NCI-H460 (cell line): ENCODE measurements at regions not wholly inside any gene's neighbourhood (a gene's known extent, or its start where the extent isn't known, plus 50 kb on each side); places are given as distances from the start of the nearest gene placed in this dataset.
"Not testable (repeated sequence)": the region's sequence is repeated elsewhere in the genome, so short reads cannot be mapped to it uniquely, and the experiment has no call there.

Source experiments
- DNase-seq: peaks from one replicate; pipeline ENCODE4 v3.0.0-alpha.2; 2016; ENCODE audit warnings: low read depth; ENCODE audit errors: extremely low read depth

DNA sequence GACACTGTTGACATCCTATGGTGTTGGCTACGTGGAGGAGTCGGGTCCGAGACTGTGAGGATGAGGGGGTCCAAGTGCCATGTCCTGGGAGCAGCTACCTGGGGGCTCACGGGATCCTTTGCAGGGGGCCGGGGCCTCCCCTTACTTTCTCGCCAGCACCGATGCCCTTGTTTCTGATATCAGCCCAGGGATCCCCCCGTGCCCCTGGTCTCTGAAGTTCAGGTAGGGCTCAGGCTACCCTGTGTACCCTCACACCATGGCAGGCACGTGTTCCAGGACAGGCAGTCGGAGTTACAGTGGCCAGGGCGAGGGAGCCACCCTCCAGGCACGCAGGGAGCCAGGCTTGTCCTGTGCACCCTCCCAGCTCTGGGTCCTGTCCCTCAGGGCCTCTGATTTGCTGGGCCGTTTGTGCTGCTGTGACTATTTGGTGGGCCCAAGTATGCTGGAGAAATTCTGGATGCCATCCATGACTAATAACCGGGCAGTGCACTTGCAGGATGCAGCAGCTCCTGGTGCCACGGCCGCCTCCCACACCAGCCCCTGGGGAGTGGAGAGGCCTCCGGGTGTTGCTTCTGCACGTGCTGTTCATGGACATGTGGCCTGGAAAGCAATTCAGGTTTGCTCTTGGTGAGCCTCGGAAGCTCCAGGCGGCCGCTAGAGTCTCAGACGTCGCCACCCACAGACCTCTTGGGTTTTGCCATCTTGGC lies 93.1 kb upstream of the SFSWAP start:
- no peak for DNase-seq

DNA sequence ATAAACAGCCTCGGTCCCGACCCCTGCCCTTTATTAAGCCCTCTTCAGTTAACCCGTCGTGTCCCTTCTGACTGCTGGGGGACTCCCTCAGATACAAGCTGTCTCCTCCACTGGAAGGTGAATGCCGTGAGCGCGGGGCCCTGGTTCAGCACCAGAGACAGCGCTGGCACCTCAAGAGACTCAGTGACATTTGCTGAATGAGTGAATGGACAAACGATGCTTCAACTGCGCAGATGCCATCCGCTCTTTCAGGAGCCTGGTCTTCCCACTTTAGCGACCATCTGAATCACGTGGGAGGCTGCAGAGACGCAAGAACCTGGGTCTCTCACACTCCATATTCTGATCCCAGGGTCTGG lies 92.6 kb upstream of the SFSWAP start:
- DNase-seq = peak; percentile 40

DNA sequence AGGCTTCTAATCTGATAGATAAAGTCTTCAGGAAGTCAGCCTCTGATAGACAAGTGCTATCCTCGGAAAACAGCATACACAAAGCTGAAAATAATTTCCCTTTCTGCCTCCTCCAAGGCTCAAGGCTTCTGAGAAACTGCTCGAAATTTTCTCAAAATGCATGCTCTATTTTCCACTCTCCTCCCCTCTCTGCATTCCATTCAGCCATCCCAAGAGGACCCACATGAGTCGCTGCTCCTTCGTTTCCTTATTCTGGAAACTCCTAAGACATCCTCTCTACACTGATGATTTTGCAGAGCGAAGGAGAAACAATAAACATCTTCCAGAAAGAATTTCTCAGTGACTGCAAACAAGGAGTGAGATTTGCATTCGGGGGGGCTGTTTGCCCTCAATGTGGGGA lies 92.2 kb upstream of the SFSWAP start:
- DNase-seq = no peak

DNA sequence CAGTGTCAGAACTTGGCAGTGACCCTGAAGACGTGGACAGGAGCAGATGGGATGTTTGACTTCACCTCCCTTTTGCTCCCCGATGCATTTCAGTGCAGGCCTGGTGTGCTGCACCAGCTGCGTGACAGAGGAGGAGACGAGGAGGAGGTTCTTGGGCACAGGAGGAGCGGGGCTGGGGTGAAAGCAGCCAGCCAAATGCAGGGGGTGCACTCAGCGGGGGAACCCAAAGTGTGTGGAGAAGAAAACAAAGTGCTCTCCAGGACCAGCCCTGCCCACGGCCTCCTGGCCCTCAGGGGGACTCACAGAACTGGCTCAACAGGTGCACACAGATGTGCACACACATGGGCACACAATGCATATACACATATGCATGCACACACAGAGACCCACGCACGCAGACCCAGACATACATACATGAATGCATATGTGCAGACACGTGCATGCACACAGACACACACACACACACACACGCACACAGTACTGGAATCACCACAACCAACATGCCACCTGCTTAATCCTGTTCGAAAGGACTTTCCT lies 91.7 kb upstream of the SFSWAP start:
- no peak for DNase-seq

DNA sequence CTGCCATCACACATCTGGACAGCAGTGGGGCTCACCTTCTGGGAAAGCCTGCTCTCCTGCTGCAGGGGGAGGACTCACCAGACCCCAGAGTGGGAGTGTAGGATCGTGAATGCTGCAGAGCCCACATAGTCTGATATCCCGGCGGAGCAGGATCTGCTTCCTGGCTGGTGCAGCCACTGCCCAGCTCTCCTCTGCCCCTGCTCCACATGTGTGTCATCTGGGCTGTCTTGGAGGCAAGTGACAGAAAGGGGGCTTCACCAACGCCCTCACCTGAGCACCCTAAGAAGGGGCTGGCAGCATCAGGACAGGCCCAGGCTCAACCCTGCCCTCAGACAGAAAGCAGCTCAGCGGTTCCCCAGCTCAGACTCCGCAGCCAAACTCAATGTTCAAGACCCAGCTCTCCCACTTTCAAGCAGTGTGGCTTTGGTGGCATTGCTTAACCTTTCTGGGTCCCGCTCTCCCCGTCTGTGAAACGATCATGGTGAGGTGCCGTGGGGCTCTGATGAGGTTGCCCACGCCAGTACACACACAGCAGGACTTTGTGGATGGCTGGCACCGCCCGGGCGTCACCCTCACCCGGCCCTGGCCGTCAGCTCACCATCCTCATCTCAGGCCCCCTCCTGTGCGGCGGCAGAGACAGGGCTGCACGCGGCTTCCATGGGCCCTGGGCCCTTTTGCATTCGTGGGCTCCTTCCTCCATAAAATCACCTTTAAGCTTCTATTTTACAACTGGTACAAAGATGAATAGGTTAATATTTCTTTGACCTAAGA lies 91.0 kb upstream of the SFSWAP start:
- DNase-seq = no peak

DNA sequence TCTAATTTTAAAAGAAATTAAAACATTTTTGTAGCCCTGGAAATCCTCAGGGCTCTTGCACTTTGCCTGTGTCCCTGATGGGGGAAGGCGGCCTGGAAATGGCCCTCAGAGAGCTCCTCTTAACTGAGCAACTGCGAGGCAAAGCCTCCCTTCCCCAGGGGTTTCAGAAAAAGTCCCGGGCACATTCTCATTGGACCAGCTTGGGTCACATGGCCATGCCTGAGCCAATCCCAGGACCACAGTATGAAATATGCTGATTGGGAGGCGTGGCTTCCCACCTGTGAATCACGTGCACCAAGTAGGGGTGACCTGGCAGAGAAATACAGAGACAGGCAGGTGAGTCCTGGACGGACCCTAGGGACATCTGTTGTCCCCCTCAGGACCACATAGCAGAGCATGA lies 90.4 kb upstream of the SFSWAP start:
- DNase-seq = no peak

DNA sequence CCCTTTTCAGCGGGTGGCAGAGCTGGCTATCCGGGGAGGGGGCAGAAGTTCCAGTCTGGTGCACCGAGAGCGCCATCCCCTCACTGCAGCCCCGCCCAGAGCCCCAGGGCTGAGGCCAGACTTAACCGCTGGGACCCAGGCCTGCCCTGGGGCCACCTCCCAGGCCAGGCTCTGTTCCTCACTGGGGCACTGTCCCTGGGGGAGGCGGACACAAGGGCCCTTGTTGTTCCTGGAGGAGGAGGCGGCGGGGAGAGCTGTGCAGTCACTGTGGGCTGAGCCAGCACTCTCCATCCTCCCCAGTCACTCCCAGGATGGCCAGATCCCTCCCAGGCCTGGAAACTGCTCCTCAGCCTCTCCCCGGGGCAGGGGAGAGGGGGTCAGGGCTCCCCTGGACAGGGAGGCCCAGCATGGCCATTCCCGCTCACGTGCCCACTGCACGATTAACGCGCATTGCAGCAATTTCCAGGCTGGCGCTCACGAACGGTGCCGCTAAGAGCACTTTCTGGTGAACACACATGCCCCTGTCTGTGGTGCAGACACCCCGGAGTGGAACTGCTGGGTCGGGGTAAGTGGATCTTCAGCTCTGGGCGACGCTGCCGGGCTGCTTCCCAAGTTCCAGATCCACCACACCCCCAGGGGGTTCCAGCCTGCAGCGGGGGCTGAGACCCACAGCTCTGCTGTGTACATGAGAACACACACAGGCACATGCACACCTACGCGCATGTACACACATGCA lies 89.8 kb upstream of the SFSWAP start:
- no peak for DNase-seq

DNA sequence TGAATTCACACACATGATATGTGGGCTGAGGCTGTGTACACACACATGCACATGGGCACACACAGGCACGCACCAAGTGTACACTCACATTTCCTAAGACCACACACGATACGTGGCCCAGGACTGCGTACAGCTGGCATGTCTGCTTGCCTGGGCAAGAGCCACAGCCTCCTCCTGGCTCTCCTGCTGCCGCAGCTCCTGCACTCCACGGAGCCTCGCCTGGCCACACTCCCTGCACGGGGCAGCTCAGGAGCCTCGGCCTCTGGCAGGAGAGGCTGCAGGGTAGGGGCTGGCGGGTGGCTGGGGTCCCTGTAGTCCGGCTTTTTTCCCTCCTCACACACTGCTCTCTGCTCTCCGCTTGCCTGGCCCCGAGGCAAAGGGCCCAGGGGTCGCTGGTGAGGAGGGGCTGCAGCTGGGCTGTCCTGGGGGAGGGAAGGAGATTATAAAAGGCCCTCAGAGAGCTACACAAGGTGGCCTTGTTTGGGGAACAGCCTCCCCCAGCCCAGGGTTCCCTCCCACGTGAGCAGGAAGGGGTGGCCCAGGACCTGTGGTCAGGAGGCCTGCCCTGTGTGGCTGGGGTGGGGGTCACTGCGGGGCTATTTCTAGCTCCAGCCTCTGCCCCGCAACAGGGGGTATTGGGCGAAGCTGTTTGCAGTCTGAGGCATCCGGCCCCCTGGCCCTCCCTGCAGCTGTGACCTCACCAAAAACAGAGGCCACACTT lies 89.0 kb upstream of the SFSWAP start:
- DNase-seq = no peak

DNA sequence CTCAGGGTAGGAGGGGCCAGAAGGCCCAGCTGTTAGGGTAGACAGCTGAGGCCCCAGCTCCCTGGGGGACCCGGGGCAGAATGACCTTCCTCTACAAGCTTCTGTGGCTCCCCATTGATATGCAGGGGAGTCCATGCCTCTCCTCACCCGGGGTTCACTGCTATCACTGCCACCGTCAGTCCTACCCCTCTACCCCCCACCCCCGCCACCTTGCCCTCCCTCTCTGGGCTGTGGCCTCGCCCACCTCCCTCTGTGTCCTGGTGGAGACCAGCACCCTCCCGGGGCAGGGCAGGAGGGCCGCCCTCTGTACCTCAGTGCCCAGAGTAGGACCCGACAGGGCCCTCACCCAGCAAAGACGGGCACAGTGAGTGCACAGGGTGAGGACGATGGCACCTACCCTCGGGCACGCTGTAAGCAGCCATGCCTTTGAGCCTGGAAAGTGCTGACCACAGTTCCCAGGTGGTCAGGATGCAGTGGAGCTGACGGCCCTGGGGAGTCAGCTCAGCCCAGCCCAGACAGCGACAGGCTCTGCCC lies 88.4 kb upstream of the SFSWAP start:
- DNase-seq = no peak

DNA sequence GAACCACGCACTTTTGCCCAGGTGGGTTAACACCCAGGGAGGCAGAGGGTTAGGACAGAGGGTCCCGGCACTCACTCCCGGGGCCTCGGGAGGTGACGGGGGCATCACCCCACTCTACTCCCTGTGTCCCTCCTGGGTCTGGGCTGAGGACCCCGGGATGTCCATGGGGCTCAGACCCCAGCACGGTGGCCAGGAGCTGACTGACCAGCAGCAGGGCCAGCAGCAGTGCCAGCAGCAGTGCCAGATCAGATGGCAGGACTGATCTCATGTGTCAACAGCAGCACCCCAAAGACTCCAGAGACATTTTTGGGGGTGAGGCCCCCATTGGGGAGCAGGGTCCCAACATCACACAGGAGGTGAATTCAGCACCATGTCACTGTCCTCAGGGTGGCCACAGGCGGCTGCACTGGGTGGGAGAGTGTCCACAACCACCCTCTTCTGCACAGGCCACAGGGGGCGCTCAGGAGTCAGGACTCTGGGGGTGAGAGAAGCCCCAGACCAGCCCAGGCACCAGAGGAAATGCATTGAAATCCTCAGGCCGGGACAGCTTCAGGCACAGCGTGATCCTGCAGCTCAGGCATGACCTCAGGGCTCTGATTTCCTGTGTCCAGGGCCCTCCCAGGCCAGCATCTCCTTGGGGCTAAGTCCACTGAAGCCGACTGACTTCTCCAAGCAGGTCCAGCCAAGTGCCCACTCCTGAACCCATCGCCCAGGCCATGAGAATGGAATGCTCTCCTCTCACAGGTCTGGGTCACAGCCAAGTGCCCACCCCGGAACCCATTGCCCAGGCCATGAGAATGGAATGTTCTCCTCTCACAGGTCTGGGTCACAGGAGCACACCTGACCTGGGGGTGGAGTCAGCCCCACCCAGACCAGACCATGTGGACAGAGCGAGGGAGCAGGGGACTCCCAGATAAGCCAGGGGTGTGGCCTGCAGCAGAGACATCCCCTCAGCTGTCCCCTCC lies 87.2 kb upstream of the SFSWAP start:
- not testable (repeated sequence) for DNase-seq

DNA sequence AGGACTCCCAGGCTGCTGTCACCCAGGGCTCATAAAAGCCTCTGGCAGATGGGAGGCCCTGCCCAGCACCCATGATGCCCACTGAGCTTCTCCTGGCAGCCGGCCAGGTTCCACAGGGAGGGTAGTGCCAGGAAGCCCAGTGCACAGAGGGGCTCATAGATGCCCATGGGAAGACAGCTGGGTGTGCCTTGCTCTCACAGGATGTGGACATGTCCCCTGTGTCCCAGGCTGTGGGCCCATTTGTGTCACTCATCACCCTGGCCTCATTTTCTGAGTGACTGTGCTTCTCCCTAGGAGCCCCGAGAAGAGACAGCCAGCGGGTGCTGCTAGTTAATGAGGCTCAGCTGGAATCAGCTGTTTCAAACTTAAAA lies 86.5 kb upstream of the SFSWAP start:
- not testable (repeated sequence) for DNase-seq

DNA sequence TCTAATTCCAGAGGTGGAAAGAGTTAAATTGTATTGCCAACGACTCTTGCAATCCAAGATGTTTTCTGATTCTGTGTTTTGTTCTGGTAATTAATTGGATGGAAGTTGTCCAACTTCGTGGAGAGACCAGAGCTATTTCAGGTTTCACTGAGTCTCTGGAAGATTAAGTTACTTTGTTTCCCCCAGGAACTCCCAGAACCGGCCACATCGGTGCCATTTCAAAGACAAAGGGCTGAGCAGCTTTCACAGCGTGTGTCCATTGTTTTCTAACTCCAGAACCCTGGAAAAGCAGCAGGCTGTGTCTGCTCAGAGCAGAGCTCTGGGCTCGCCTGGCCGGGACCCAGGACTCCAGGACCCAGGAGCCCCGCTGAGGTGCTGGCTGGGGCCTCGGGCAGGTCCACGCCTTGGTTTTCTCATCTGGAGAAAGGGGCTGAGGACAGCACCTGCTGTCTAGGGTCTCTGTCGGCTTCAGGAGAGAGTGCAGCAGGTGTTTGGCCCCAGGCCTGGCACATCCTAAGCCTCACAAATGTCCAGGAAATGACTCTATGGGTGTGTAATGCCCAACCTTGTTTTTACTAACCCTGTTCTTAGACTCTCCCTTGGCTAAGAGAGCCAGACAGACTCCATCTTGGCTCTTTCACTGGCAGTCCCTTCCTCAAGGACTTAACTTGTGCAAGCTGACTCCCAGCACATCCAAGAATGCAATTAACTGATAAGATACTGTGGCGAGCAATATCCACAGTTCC lies 86.0 kb upstream of the SFSWAP start:
- DNase-seq = not testable (repeated sequence)

DNA sequence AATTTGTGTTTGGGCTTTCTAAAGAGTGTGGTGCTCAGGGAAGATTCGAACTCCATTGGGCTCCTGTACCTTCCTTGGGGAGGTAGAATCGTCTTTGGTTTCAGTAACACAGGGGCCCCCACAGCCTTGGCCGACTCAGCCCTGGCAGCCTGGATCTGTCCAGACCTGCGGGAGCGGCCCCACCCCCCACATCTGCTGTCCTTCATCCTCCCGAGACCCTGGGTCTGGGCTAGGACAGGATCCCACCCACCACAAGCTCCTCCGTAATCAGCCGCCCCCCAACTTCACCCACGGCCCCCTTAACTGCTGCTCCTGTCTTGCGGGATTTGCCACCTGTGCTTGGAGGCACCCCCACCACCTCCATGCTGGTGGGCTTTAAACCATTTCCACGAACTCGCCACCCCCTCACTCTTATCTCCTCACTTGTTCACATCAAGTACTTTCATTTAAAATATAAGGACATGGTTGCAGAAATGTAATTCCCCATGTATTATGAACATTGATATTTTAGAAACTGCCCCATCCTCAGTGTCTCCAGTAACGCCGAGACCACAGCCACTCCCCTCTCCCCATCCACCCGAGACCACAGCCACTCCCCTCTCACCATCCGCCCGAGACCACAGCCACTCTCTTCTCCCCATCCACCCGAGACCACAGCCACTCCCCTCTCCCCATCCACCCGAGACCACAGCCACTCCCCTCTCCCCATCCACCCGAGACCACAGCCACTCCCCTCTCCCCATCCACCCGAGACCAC lies 84.7 kb upstream of the SFSWAP start:
- not testable (repeated sequence) for DNase-seq

DNA sequence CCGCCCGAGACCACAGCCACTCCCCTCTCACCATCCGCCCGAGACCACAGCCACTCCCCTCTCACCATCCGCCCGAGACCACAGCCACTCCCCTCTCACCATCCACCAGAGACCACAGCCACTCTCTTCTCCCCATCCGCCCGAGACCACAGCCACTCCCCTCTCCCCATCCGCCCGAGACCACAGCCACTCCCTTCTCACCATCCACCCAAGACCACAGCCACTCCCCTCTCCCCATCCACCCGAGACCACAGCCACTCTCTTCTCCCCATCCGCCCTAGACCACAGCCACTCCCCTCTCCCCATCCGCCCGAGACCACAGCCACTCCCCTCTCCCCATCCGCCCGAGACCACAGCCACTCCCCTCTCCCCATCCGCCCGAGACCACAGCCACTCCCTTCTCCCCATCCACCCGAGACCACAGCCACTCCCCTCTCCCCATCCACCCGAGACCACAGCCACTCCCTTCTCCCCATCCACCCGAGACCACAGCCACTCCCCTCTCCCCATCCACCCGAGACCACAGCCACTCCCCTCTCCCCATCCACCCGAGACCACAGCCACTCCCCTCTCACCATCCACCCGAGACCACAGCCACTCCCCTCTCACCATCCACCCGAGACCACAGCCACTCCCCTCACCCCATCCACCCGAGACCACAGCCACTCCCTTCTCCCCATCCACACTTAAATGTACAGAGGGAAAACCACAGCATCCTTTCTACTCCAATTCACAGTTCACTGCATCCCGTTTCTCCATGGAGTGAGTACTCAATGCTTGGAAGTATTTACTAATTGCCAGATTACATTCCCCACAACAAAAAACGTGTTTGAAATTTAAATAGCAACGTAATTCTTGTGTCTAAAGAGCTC lies 83.5 kb upstream of the SFSWAP start:
- DNase-seq = not testable (repeated sequence)

DNA sequence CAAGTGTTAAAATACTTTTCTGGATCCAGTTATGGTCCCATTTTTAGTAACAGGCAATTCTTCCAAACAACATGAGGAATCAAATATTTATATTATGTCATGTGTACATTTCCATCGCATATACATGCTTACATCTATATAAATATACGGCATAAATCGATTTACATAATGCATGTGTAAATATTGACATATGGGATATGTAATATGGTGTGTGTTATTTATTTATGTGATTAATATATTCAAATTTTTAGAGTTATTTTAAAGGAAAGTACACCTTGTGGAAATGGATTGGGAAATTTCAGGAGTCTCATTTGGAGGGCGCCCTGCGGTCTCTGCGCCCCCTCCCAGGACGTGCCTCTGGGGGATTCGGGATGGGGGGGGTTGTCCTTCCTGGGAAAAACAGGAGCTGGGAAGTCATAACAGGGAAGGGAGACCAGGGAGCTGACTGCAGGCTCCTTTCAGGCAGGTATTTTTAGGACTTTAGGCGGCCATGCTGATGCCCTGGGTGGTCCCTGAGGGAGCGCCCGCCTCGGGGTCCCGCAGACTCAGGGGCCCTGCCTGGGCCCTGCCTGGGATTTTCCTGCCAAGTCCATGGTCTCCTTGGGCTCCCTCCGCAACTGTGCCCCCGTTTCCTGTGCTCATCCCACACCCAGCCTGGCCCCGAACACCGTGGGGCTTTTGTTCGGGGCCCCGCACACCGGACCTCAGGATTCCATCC lies 82.7 kb upstream of the SFSWAP start:
- no peak for DNase-seq

DNA sequence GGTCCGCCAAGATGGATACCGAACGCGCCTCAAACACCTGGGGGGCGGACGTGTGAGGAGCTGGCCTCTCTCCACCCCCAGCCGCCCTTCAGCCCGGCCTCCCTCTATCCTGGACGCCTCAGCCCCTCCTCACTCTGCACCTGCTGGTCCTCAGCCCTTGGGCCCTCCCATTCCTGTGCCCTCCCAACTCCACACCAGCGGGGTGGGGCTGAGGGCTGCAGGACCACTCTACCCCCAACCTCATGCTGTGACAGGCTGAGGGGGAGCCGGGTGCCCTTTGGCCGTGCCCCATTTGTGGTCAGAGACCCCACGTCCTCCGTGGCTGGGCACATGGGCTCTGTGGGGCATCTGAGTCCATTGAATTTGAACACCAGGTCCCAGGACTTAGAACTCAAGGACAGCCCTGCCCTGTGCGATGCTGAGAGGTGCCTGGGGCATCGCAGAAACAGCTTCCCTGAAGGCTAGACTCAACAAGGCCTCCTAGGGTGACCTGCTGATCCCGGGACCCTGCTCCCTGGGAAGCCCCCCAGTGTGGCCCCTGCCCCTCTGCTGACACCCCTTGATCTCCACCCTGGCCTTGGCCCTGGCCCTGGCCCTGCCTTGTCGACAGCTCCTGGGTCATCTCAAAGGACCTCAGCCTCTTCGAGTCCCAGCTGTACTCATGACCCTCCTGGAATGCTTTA lies 82.0 kb upstream of the SFSWAP start:
- no peak for DNase-seq
